Stimulated activated naive CD8-positive, alpha-beta T cell treated with anti-CD3 and anti-CD28 coated beads, Interleukin-15, Interleukin-2, amounts not matched to agents 100 ng/mL and 50 ng/mL, for 24 hours (primary cell): ENCODE measurements at regions not wholly inside any gene's neighbourhood (a gene's known extent, or its start where the extent isn't known, plus 50 kb on each side); places are given as distances from the start of the nearest gene placed in this dataset.

Experiments
- H3K27ac Mint-ChIP-seq: one replicate; pipeline ENCODE4 v1.8.0; 2021; ENCODE audit warnings: mild to moderate bottlenecking, mixed read lengths
- H3K27me3 Mint-ChIP-seq: one replicate; pipeline ENCODE4 v1.8.0; 2021; ENCODE audit warnings: mixed read lengths
- H3K36me3 Mint-ChIP-seq: one replicate; pipeline ENCODE4 v1.8.0; 2021; ENCODE audit warnings: low read depth, mixed read lengths
- H3K4me1 Mint-ChIP-seq: one replicate; pipeline ENCODE4 v1.8.0; 2021; ENCODE audit warnings: low read depth, mixed read lengths
- H3K4me3 Mint-ChIP-seq: one replicate; pipeline ENCODE4 v1.8.0; 2021; ENCODE audit warnings: mild to moderate bottlenecking, mixed read lengths
- H3K9me3 Mint-ChIP-seq: one replicate; pipeline ENCODE4 v1.8.0; 2021; ENCODE audit warnings: mixed read lengths

- Mint-ChIP-seq H3K4me3 (no peak overlapping the region), H3K27me3 (peaks cover 3% of the 10 kb centered on the region), H3K9me3 (peaks cover 10% of the 10 kb centered on the region), H3K4me1 (no peaks in the 10 kb centered on the region), H3K27ac (no peak overlapping the region), H3K36me3 (no peaks in the 10 kb centered on the region)
Measured at GRCh38 chr7:46707973-46708372, 786.9 kb upstream of the IGFBP3 start.

DNA sequence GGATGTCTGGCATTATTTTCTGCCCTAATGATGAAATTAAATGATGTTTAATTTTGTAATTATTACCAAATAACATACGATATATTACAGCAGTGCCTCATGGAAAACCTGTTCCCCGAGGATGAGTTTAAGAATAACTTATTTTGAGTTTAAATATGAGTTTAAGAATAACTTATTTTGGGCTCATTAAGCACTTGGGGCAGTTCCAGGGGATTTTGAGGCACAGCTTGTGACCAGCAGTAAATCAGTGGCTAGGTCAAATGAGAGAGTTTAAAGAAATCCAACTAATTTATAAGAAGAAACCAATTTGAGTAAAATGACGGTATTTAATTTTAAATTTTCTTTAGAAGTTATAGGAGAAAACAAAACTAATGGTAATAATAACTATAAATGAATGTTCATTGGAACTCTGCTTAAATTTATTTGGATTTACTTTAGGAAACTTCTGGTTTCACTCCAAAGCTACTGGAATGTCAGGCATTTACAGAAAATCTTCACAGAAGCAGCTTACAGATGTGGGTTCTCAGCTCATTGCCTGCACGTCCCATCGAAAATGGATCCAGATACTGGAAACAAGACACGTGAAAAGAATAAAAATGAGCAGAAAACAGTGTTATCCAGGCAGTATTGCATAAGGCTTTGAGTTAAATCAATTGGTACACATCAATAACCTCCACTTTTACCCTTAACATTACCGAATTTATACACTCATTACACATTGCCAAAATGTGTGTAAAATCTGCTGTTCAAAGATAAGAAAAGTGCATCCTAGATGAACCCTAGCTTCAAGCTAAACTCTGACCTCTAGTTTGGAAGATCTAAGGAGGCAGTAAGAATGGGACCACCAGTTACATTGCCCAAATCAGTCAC lies 784.5 kb upstream of the IGFBP3 start:
- H3K4me1 Mint-ChIP-seq = no peaks in the 10 kb centered on the region
- no peaks in the 10 kb centered on the region for H3K36me3 Mint-ChIP-seq
- no peak overlapping the region for H3K27ac Mint-ChIP-seq
- H3K9me3 Mint-ChIP-seq = peaks cover 10% of the 10 kb centered on the region
- H3K4me3 Mint-ChIP-seq = no peak overlapping the region
- peaks cover 3% of the 10 kb centered on the region for H3K27me3 Mint-ChIP-seq

GRCh38 chr7:46696741-46697140 lies 775.7 kb upstream of the IGFBP3 start:
- peaks cover 4% of the 10 kb centered on the region for H3K9me3 Mint-ChIP-seq
- H3K27me3 Mint-ChIP-seq = no peaks in the 10 kb centered on the region
- H3K27ac Mint-ChIP-seq = no peak overlapping the region
- H3K4me3 Mint-ChIP-seq = no peak overlapping the region
- H3K4me1 Mint-ChIP-seq = no peaks in the 10 kb centered on the region
- no peaks in the 10 kb centered on the region for H3K36me3 Mint-ChIP-seq

- H3K4me1 Mint-ChIP-seq = no peaks in the 10 kb centered on the region
- H3K4me3 Mint-ChIP-seq = no peak overlapping the region
- H3K9me3 Mint-ChIP-seq = peaks cover 4% of the 10 kb centered on the region
- no peaks in the 10 kb centered on the region for H3K27me3 Mint-ChIP-seq
- H3K27ac Mint-ChIP-seq = no peak overlapping the region
- no peaks in the 10 kb centered on the region for H3K36me3 Mint-ChIP-seq
Measured at GRCh38 chr7:46695051-46695708, 774.1 kb upstream of the IGFBP3 start.

DNA sequence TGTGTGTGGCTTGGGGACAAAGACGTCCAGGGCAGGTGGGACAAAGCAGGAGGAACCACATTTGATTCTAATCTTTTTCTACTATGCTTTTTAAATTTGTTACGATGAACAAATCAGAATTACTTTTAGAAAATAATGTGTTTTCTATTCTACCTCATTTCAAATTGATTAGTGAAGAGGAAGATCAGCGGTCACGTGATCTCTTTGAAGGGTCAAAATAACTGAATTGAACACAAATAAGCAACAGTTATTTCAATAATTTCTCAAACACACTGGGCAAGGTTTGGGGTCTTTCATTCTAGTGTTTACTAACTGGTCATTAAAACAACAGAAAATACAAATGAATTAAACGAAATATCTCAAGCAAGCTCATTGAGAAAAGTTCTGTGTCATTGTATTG lies 773.0 kb upstream of the IGFBP3 start:
- Mint-ChIP-seq H3K4me3 (no peak overlapping the region), H3K27ac (no peak overlapping the region), H3K36me3 (no peaks in the 10 kb centered on the region), H3K27me3 (no peaks in the 10 kb centered on the region), H3K4me1 (no peaks in the 10 kb centered on the region), H3K9me3 (peaks cover 8% of the 10 kb centered on the region)

- no peak overlapping the region for H3K27ac Mint-ChIP-seq
- H3K27me3 Mint-ChIP-seq = no peaks in the 10 kb centered on the region
- H3K4me3 Mint-ChIP-seq = no peak overlapping the region
- peaks cover 3% of the 10 kb centered on the region for H3K9me3 Mint-ChIP-seq
- H3K4me1 Mint-ChIP-seq = no peaks in the 10 kb centered on the region
- H3K36me3 Mint-ChIP-seq = no peaks in the 10 kb centered on the region
Measured at GRCh38 chr7:46687203-46687602, 766.1 kb upstream of the IGFBP3 start.

DNA sequence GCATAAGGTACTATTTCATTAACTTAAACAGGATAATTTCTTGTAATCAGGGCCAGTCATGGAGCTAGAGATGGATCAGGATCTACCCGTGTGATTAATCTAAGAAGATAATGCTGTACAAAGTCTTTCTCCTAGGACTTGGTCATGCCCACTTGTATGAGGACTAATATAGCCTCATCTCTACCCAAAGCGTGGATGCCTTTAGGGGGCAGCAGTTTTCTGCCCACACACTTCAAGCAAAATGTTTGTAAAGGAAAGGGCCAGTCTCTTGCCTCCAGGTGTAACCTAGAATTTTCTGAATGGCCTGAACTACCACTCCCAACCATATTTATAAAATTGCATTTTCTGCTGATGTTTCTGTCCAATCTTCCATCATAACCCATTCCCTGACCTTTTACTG lies 764.0 kb upstream of the IGFBP3 start:
- no peaks in the 10 kb centered on the region for H3K36me3 Mint-ChIP-seq
- no peak overlapping the region for H3K27ac Mint-ChIP-seq
- no peaks in the 10 kb centered on the region for H3K27me3 Mint-ChIP-seq
- H3K4me1 Mint-ChIP-seq = no peaks in the 10 kb centered on the region
- H3K4me3 Mint-ChIP-seq = no peak overlapping the region
- H3K9me3 Mint-ChIP-seq = peaks cover 3% of the 10 kb centered on the region

DNA sequence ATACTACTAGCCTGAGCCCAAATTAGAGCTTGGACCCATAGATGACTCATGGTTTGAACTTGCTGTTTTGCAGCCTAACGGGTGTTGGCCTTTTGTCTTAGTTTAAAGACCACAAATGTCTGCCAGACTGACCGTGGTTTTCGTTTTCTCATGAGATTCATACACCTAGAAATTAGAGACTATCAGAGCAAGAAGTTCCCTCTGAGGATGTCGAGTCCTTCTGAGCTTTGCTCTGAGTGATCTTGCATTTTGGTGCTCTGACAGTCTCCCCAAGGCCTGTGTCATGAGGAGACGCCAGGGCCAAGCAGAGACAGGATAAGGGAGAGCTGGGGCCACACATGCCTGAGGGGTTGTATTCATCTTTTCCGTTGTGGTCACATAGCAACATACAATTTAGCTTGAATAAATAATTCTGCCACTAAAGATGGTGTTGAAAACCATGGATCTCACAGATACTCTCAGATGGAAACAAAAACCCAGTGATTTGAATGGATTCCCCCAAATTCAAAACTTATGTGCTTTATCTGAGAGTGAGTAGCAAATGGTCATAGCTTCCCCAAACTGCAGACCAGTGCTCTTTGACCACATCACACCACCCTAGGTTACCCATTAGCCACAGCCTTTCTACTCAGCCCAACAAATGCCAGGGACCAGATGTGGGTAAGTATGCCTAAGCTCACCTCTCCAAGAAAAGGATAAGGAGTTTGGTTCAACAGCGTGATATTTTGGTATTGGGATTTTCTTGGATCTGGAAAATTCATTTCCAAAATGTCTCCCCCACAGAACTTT lies 762.0 kb upstream of the IGFBP3 start:
- Mint-ChIP-seq H3K36me3 (no peaks in the 10 kb centered on the region), H3K4me3 (no peak overlapping the region), H3K9me3 (no peaks in the 10 kb centered on the region), H3K4me1 (no peaks in the 10 kb centered on the region), H3K27ac (no peak overlapping the region), H3K27me3 (no peaks in the 10 kb centered on the region)

DNA sequence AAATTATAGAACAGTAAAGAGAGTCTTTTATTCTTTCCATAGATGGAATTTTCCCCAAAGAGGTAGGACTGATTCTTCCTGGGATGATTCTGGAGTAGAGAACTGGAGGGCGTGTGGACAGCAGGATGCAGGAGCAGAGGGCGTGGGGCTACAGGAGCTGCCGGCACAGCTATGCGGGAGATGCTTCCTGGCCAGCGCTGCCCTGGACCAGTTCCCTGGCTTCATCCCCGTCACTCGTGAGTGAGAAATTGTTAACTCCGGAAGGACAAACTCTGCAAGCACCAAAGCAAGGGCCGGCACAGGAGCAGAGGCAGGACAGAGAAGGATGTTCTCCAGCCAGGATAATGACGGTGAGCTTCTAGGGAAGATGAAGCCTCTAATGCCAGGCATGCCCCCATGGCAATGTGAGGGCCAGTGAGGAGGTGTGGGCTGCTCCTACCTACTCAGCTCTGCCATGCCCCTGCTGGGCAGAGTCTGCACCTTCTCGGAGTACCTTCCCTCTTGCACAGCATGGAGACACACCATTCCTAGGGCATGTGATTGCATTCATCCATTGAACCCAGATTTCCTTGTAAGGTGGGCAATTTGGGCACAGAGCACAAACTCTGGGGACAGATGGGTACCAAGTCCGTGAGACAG lies 760.9 kb upstream of the IGFBP3 start:
- Mint-ChIP-seq H3K9me3 (no peaks in the 10 kb centered on the region), H3K4me1 (no peaks in the 10 kb centered on the region), H3K36me3 (no peaks in the 10 kb centered on the region), H3K27ac (no peak overlapping the region), H3K4me3 (no peak overlapping the region), H3K27me3 (no peaks in the 10 kb centered on the region)

GRCh38 chr7:46680147-46680546 lies 759.1 kb upstream of the IGFBP3 start:
- no peak overlapping the region for H3K27ac Mint-ChIP-seq
- H3K4me1 Mint-ChIP-seq = no peaks in the 10 kb centered on the region
- no peaks in the 10 kb centered on the region for H3K27me3 Mint-ChIP-seq
- no peak overlapping the region for H3K4me3 Mint-ChIP-seq
- no peaks in the 10 kb centered on the region for H3K9me3 Mint-ChIP-seq
- H3K36me3 Mint-ChIP-seq = no peaks in the 10 kb centered on the region

DNA sequence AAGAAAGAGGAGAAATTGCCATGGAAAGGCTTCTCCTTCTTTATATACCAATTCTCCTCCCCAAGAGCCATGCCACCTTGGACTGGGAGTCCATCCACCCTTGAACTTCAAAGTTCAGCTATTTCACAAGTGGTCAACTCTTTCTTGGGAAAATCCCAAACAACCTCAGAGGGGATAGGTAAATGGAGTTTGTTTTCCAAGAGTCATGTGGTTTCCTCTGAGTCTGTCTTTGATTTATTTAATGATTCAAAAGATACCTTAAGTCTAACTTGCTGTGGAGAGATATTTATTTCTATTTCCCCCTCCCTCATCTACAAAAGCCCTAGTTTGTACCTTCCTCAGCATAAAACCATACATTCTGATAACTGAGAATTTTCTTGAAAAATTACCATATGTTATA lies 758.6 kb upstream of the IGFBP3 start:
- no peaks in the 10 kb centered on the region for H3K4me1 Mint-ChIP-seq
- H3K4me3 Mint-ChIP-seq = no peak overlapping the region
- H3K9me3 Mint-ChIP-seq = no peaks in the 10 kb centered on the region
- no peaks in the 10 kb centered on the region for H3K36me3 Mint-ChIP-seq
- no peak overlapping the region for H3K27ac Mint-ChIP-seq
- no peaks in the 10 kb centered on the region for H3K27me3 Mint-ChIP-seq

DNA sequence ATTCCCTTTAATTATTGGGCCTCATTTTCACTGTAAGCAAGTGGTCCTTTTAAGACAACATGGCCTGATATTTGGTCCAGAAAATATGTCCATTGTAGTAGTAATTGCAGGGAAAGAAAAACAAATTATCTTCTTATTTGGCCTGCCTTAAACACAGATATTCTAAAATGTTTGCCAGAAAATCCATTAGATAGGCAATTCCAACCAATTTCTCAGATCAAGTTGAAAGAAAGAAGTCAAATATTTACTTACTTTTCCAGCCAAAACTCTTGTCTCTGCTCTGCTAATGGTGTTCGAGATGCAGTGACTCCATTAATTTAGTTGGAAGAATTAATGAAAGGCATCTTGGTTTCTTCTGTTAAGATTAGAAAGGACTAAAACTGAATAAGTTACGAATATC lies 757.3 kb upstream of the IGFBP3 start:
- Mint-ChIP-seq H3K4me1 (no peaks in the 10 kb centered on the region), H3K27ac (no peak overlapping the region), H3K9me3 (no peaks in the 10 kb centered on the region), H3K36me3 (no peaks in the 10 kb centered on the region), H3K27me3 (no peaks in the 10 kb centered on the region), H3K4me3 (no peak overlapping the region)

DNA sequence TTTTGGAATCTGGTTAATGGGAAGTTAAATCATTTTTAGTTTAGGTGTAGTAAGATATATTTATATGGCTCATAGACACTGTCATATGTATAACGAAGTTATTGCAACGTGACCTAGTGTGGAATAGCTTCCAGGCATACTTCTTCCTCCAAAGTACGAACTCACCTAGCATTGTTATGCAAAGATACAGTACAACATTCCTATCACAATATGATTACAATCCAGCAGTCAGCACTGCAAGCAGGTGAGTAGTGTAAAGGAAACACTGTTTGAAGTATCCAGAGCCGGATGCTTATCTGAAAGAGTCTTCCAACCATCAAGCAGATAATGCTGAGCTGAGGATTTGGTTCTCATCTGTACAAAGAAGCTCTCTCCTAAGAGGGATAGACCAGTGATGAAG lies 754.4 kb upstream of the IGFBP3 start:
- Mint-ChIP-seq H3K4me3 (no peak overlapping the region), H3K27ac (no peak overlapping the region), H3K36me3 (no peaks in the 10 kb centered on the region), H3K27me3 (no peaks in the 10 kb centered on the region), H3K4me1 (no peaks in the 10 kb centered on the region), H3K9me3 (peaks cover under 1% of the 10 kb centered on the region)

GRCh38 chr7:46672861-46673260 lies 751.8 kb upstream of the IGFBP3 start:
- H3K36me3 Mint-ChIP-seq = no peaks in the 10 kb centered on the region
- no peaks in the 10 kb centered on the region for H3K4me1 Mint-ChIP-seq
- no peak overlapping the region for H3K4me3 Mint-ChIP-seq
- no peaks in the 10 kb centered on the region for H3K27me3 Mint-ChIP-seq
- peaks cover 9% of the 10 kb centered on the region for H3K9me3 Mint-ChIP-seq
- H3K27ac Mint-ChIP-seq = no peak overlapping the region
